H9 (cell line): ENCODE measurements at regions not wholly inside any gene's neighbourhood (a gene's known extent, or its start where the extent isn't known, plus 50 kb on each side); places are given as distances from the start of the nearest gene placed in this dataset.

ENCODE experiments used
- DNase-seq: peaks from one replicate; pipeline ENCODE4 v3.0.0-alpha.2; 2017
- H2AFZ ChIP-seq: one replicate; pipeline ENCODE4 v1.6.1; 2013; ENCODE audit warnings: mild to moderate bottlenecking, low read length, control low read depth, moderate library complexity
- H2AK5ac ChIP-seq: 2 replicates; pipeline ENCODE4 v1.6.1; 2013; ENCODE audit warnings: low read length, control low read depth, mixed read lengths; ENCODE audit not compliant: insufficient read length
- H2BK120ac ChIP-seq: one replicate; pipeline ENCODE4 v1.6.1; 2013; ENCODE audit warnings: low read depth, mild to moderate bottlenecking, low read length, control low read depth, inconsistent platforms; ENCODE audit not compliant: poor library complexity, severe bottlenecking
- H2BK12ac ChIP-seq: 2 replicates; pipeline ENCODE4 v1.6.1; 2013; ENCODE audit warnings: low read length, control low read depth, mixed read lengths, low read depth; ENCODE audit not compliant: insufficient read length
- H2BK15ac ChIP-seq: 2 replicates; pipeline ENCODE4 v1.6.1; 2013; ENCODE audit warnings: low read depth, low read length, control low read depth
- H2BK20ac ChIP-seq: one replicate; pipeline ENCODE4 v1.6.1; 2013; ENCODE audit warnings: low read depth, mild to moderate bottlenecking, low read length, control low read depth, inconsistent platforms; ENCODE audit not compliant: poor library complexity, severe bottlenecking
- H2BK5ac ChIP-seq: 2 replicates; pipeline ENCODE4 v1.6.1; 2013; ENCODE audit warnings: low read length, control low read depth, mixed read lengths; ENCODE audit not compliant: insufficient read length
- H3K14ac ChIP-seq: 2 replicates; pipeline ENCODE4 v1.6.1; 2013; ENCODE audit warnings: low read length, control low read depth; ENCODE audit not compliant: insufficient read depth
- H3K18ac ChIP-seq: 2 replicates; pipeline ENCODE4 v1.6.1; 2013; ENCODE audit warnings: low read depth, mild to moderate bottlenecking, mixed read lengths, low read length, control low read depth; ENCODE audit not compliant: insufficient read length
- H3K23ac ChIP-seq: 2 replicates; pipeline ENCODE4 v1.6.1; 2013; ENCODE audit warnings: low read length, control low read depth, mixed read lengths, low read depth; ENCODE audit not compliant: insufficient read length
- H3K23me2 ChIP-seq: 2 replicates; pipeline ENCODE4 v1.6.1; 2013; ENCODE audit warnings: low read depth, mild to moderate bottlenecking, mixed read lengths, low read length, control low read depth; ENCODE audit not compliant: insufficient read length, poor library complexity, severe bottlenecking
- H3K27ac ChIP-seq: 2 replicates; pipeline ENCODE4 v1.5.1; 2013; ENCODE audit warnings: low read length, control low read depth, mixed read lengths, low read depth; ENCODE audit not compliant: insufficient read length
- H3K27me3 ChIP-seq: 2 replicates; pipeline ENCODE4 v1.6.1; 2013; ENCODE audit warnings: low read length, control low read depth, inconsistent platforms; ENCODE audit not compliant: insufficient read depth
- H3K4ac ChIP-seq: 2 replicates; pipeline ENCODE4 v1.6.1; 2013; ENCODE audit warnings: low read depth, mild to moderate bottlenecking, control low read depth, inconsistent platforms, low read length, moderate library complexity
- H3K4me1 ChIP-seq: 2 replicates; pipeline ENCODE4 v1.6.1; 2013; ENCODE audit warnings: low read length, control low read depth, inconsistent platforms; ENCODE audit not compliant: insufficient read depth
- H3K4me2 ChIP-seq: 2 replicates; pipeline ENCODE4 v1.6.1; 2013; ENCODE audit warnings: low read length, control low read depth, mixed read lengths; ENCODE audit not compliant: insufficient read length, insufficient read depth
- H3K56ac ChIP-seq: 2 replicates; pipeline ENCODE4 v1.6.1; 2013; ENCODE audit warnings: low read depth, mild to moderate bottlenecking, mixed read lengths, low read length, control low read depth; ENCODE audit not compliant: insufficient read length
- H3K79me1 ChIP-seq: 2 replicates; pipeline ENCODE4 v1.6.1; 2013; ENCODE audit warnings: low read depth, mild to moderate bottlenecking, moderate library complexity, low read length, control low read depth, inconsistent platforms; ENCODE audit not compliant: insufficient read depth, poor library complexity, severe bottlenecking
- H3K79me2 ChIP-seq: 2 replicates; pipeline ENCODE4 v1.6.1; 2013; ENCODE audit warnings: low read length, control low read depth, inconsistent platforms; ENCODE audit not compliant: insufficient read depth
- H3K9ac ChIP-seq: 2 replicates; pipeline ENCODE4 v1.6.1; 2013; ENCODE audit warnings: low read length, control low read depth, mixed read lengths; ENCODE audit not compliant: insufficient read length; ENCODE audit errors: extremely low read depth
- H3K9me3 ChIP-seq: one replicate; pipeline ENCODE4 v1.6.1; 2013; ENCODE audit warnings: low read depth, low read length, inconsistent platforms; ENCODE audit not compliant: control insufficient read depth
- H3T11ph ChIP-seq: one replicate; pipeline ENCODE4 v1.6.1; 2013; ENCODE audit warnings: mild to moderate bottlenecking, low read length, control low read depth, inconsistent platforms
- H4K20me1 ChIP-seq: one replicate; pipeline ENCODE4 v1.6.1; 2013; ENCODE audit not compliant: control insufficient read depth, insufficient read length, insufficient read depth
- H4K5ac ChIP-seq: 2 replicates; pipeline ENCODE4 v1.6.1; 2013; ENCODE audit warnings: low read depth, mild to moderate bottlenecking, mixed read lengths, low read length, control low read depth; ENCODE audit not compliant: insufficient read length
- H4K8ac ChIP-seq: replicated peaks from 2 replicates; pipeline ENCODE4 v1.6.1; 2013; ENCODE audit warnings: low read length, control low read depth, mixed read lengths, low read depth; ENCODE audit not compliant: insufficient read length
- H4K91ac ChIP-seq: 2 replicates; pipeline ENCODE4 v1.6.1; 2013; ENCODE audit warnings: low read depth, mild to moderate bottlenecking, moderate library complexity, mixed read lengths, low read length, control low read depth; ENCODE audit not compliant: insufficient read length
- H3K27ac Mint-ChIP-seq, 3 experiments: 2 replicates in 2 of 3; 3 replicates in 1 of 3; pipeline ENCODE4 v1.8.0; 2020 to 2021; ENCODE audit warnings: mixed read lengths in 3 of 3, mild to moderate bottlenecking in 1 of 3, moderate library complexity in 1 of 3
- H3K27me3 Mint-ChIP-seq: 2 replicates; pipeline ENCODE4 v1.8.0; 2021; ENCODE audit warnings: low read depth, mild to moderate bottlenecking, moderate library complexity, mixed read lengths
- H3K36me3 Mint-ChIP-seq, 3 experiments: 2 replicates in 2 of 3; 3 replicates in 1 of 3; pipeline ENCODE4 v1.8.0; 2020 to 2021; ENCODE audit warnings: low read depth in 3 of 3, mixed read lengths in 3 of 3; ENCODE audit not compliant: insufficient read depth in 1 of 3
- H3K4me1 Mint-ChIP-seq, 2 experiments: 2 replicates each; pipeline ENCODE4 v1.8.0; 2020; ENCODE audit warnings: mixed read lengths in 2 of 2
- H3K4me3 Mint-ChIP-seq, 2 experiments: 2 replicates in 1 of 2; 3 replicates in 1 of 2; pipeline ENCODE4 v1.8.0; 2020 to 2021; ENCODE audit warnings: mild to moderate bottlenecking in 2 of 2, mixed read lengths in 2 of 2, moderate library complexity in 1 of 2
- H3K9me3 Mint-ChIP-seq, 2 experiments: 2 replicates in 1 of 2; 3 replicates in 1 of 2; pipeline ENCODE4 v1.8.0; 2020; ENCODE audit warnings: mild to moderate bottlenecking in 2 of 2, mixed read lengths in 2 of 2, moderate library complexity in 1 of 2
- CTCF ChIP-seq: fragments of 200-600 bp; sonication (generic); conservative IDR thresholded peaks from 3 replicates; pipeline ENCODE4 v1.8.0; 2021; ENCODE audit warnings: antibody characterized with exemption, mild to moderate bottlenecking
- WGBS: extraction: QIAGEN DNeasy Blood & Tissue Kit; methylation state at CpG from one replicate; pipeline ENCODE4 v1.1.7; 2013; ENCODE audit warnings: missing lambda C conversion rate, low lambda C conversion rate, mixed read lengths; ENCODE audit not compliant: insufficient read length; ENCODE audit errors: extremely low coverage; 5-methylcytosine and 5-hydroxymethylcytosine counted together

GRCh38 chr14:85187521-85187920, 342.4 kb upstream of the FLRT2 start:
- H3K27ac ChIP-seq, result no peak overlapping the region
- WGBS, result no CpG with 5 or more reads among the region's 1 CpG
- no peak overlapping the region for H4K5ac ChIP-seq
- Mint-ChIP-seq H3K9me3 (no peaks in the 10 kb centered on the region), H3K27ac (no peak overlapping the region), H3K4me1 (peaks cover under 1 to 1% of the 10 kb centered on the region in 2 experiments; a peak in 1 of 4 replicates), H3K27me3 (no peaks in the 10 kb centered on the region), H3K4me3 (no peak overlapping the region), H3K36me3 (no peaks in the 10 kb centered on the region)
- H4K91ac ChIP-seq, result no peak overlapping the region
- H2BK15ac ChIP-seq, result no peak overlapping the region
- no peak overlapping the region for H3K4me2 ChIP-seq
- H2AK5ac ChIP-seq, result no peak overlapping the region
- no peaks in the 10 kb centered on the region for H4K20me1 ChIP-seq
- H3K23ac ChIP-seq, result no peak overlapping the region
- H3K14ac ChIP-seq, result no peak overlapping the region
- H3K56ac ChIP-seq, result no peak overlapping the region
- H3K79me1 ChIP-seq, result no peaks in the 10 kb centered on the region
- H3K9me3 ChIP-seq, result no peaks in the 10 kb centered on the region
- H4K8ac ChIP-seq, result no peak overlapping the region
- TF ChIP-seq CTCF, result no peak
- no peaks in the 10 kb centered on the region for H3K79me2 ChIP-seq
- H3K4me1 ChIP-seq, result no peaks in the 10 kb centered on the region
- no peak overlapping the region for H2AFZ ChIP-seq
- H2BK20ac ChIP-seq, result no peak overlapping the region
- H3K9ac ChIP-seq, result no peak overlapping the region
- no peak overlapping the region for H3T11ph ChIP-seq
- no peak overlapping the region for H2BK12ac ChIP-seq
- no peak overlapping the region for H2BK120ac ChIP-seq
- H3K18ac ChIP-seq, result no peak overlapping the region
- H3K27me3 ChIP-seq, result no peaks in the 10 kb centered on the region
- H3K23me2 ChIP-seq, result no peaks in the 10 kb centered on the region
- DNase-seq, result no peak
- H2BK5ac ChIP-seq, result no peak overlapping the region
- H3K4ac ChIP-seq, result no peak overlapping the region
